Omental fat pad (tissue), 3 donors: ENCODE measurements at regions not wholly inside any gene's neighbourhood (a gene's known extent, or its start where the extent isn't known, plus 50 kb on each side); places are given as distances from the start of the nearest gene placed in this dataset.

Experiments used
- ATAC-seq: fragments of 150-250 bp; one replicate; pipeline ENCODE4 v1.9.1; 2016; ENCODE audit warnings: mild to moderate bottlenecking, moderate library complexity; ENCODE audit not compliant: low FRiP score
- DNase-seq: peaks from one replicate; pipeline ENCODE4 v3.0.0-alpha.2; 2019; ENCODE audit warnings: low spot score
- TF ChIP-seq, protein P1 (sequence below), 3 donors: fragments of 450-650 bp; IDR thresholded peaks; one replicate each; pipeline ENCODE4 v1.5.1; 2016 to 2017; ENCODE audit warnings: antibody characterized with exemption in 3 of 3, mild to moderate bottlenecking in 3 of 3, moderate library complexity in 2 of 3

- TF ChIP-seq, protein P1, sequence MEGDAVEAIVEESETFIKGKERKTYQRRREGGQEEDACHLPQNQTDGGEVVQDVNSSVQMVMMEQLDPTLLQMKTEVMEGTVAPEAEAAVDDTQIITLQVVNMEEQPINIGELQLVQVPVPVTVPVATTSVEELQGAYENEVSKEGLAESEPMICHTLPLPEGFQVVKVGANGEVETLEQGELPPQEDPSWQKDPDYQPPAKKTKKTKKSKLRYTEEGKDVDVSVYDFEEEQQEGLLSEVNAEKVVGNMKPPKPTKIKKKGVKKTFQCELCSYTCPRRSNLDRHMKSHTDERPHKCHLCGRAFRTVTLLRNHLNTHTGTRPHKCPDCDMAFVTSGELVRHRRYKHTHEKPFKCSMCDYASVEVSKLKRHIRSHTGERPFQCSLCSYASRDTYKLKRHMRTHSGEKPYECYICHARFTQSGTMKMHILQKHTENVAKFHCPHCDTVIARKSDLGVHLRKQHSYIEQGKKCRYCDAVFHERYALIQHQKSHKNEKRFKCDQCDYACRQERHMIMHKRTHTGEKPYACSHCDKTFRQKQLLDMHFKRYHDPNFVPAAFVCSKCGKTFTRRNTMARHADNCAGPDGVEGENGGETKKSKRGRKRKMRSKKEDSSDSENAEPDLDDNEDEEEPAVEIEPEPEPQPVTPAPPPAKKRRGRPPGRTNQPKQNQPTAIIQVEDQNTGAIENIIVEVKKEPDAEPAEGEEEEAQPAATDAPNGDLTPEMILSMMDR (IDR thresholded peaks at IDR 0.05): no peak
- ATAC-seq: no peak
- DNase-seq: no peak
Observed at GRCh38 chr2:138440759-138441158, 60.8 kb upstream of the SPOPL start.

- ATAC-seq: no peak
- TF ChIP-seq, protein P1 (IDR thresholded peaks at IDR 0.05): no peak
- no peak for DNase-seq
Observed at GRCh38 chr2:138441916-138442315, 59.7 kb upstream of the SPOPL start.

DNA sequence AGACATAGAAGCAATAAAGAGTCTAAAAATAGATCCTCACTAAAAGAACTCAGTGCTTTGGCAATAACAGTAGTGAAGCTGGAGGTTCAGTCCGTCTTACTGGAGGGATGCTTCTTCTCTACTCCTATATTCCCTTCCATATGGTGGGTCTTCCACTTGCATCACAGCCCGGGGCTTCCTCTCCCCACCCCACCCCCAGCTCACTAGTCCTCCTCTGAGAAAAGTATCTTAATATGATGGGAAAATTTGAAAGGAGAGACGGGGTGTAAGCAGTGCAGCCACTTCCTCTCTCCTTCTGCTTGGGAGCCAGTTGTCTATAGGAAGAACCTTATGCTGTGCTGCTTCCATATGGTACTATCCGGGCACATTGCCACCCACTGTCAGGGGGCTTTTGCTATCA, 57.2 kb upstream of the SPOPL start:
- no peak for DNase-seq
- no peak for ATAC-seq
- TF ChIP-seq, protein P1 (IDR thresholded peaks at IDR 0.05): no peak

DNA sequence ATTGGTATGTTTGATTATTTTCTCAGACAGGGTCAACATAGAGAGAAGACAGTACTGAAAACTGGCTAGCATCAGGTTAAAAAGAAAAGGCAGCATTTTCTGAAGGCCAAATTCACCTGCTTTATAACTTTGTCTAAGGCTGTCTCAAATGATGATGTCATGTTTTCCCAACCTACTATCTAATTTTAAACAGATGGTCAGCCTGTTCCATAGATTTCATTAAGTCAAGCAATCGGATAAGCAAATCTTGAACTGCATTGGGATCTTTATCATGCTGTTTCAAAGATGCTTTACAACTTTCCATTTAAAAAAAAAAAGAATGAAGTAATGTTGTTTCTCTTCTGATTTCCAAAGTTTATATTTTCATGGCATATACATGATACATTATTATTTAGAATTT, 56.3 kb upstream of the SPOPL start:
- ATAC-seq (no peak), DNase-seq (no peak)
- TF ChIP-seq, protein P1 (IDR thresholded peaks at IDR 0.05): no peak

- ATAC-seq (no peak), DNase-seq (no peak)
- TF ChIP-seq, protein P1 (IDR thresholded peaks at IDR 0.05): no peak
Observed at GRCh38 chr2:138446043-138446442, 55.5 kb upstream of the SPOPL start.

DNA sequence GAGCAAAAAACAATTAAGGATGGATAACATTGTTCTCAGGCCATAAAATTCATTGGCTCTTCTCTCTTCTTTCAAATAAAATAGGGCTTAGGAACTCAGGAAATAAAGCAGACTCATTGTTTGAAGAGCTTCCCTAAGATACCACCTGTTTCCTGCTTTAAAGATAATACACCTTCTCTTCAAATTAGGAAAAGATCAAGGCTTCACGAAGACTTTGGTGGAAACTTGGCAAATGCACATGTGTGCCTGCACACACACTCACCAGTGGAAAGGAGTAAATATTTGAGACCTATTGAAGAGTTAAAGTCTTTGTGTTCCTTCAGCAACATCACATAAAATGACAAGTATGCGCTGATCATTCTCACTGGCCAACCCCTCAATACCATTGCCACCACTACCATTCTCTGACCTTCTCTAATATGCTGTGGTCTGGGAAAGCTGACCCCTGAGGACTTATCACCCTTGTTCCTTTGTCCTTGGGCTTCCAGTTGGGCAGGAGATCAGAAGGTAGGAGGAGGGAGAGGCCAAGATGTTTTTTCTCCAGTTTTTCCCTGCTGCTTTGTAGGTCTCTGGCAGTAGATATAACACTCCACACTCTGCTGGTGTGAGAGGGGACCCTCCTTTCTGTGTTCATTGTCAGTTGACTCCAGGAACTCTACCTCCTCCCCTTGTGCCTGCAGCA, 53.5 kb upstream of the SPOPL start:
- TF ChIP-seq, protein P1 (IDR thresholded peaks at IDR 0.05): no peak
- no peak for ATAC-seq
- DNase-seq: no peak
